GM18868 (cell line): ENCODE measurements at regions not wholly inside any gene's neighbourhood (a gene's known extent, or its start where the extent isn't known, plus 50 kb on each side); places are given as distances from the start of the nearest gene placed in this dataset.

Source experiments
- ATAC-seq: cut with Tn5 transposase; IDR thresholded peaks from one replicate; pipeline ENCODE4 v1.9.1; 2021; ENCODE audit warnings: mild to moderate bottlenecking, moderate library complexity; ENCODE audit not compliant: unreplicated experiment

DNA sequence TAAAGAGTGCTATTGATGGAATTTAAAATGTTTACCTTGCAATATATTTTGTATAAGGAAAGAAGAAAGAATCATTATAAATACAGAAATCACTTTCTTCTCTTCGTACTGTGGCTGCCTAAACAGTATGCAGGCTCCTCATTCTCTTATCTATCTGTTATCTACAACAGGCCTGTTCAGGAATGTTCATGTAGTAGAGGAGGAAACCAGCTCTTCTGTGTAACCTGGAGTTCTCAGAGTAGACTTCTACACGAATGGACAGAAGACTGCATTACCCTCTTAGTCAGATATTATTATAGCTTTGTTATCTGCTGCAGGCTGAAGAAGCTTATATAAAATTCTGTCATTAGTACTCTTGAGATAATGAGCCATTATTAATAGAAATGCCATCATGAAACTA lies 1225.9 kb upstream of the CNTN5 start:
- ATAC-seq = no peak

DNA sequence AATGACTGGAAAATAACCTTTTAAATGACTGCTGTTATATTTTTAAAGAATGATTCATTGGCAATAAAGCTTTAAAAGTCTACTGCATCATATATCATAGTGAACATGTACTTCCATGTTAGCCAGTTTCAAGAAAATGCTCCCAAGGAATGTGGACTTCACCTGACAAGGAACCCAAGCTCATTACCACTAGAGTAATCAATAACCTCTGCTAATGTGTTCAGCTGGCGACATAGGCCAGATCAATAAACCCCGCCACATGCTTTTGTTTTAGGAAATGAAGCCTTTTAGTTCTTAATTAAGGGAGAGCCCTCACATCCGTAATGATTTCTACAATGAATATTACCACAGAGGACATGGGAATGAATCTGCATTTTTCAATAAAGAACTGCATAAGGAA lies 1219.9 kb upstream of the CNTN5 start:
- no peak for ATAC-seq

DNA sequence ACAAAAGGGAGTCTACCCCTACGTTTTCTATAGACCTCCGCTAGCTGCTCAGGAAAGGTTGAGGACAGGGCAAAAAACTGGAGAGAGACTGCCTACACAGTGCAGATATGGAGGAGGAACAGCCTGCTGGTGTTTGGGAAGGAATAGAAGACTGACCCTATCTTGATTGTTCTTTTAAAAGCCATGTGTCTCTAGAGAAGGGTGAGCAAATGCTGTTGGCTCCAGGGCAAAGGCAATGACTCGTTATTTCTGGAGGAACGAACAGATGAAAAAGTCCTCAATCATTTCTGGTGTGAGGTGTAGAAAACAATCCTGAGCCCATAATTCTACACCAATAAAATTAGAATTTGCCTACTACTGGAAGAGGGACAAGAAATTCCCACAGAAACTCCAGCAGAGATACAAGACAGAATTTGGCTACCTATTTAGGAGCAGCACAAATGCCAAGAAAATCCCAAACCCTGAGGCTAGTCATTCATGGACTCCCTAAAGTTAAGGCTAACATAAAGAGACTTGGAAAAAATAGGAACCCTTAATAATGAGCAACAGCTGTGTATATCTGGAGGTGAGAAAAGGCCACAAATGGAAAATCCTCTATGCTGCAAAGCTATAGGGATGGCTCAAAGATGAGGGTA lies 1206.3 kb upstream of the CNTN5 start:
- ATAC-seq = no peak

DNA sequence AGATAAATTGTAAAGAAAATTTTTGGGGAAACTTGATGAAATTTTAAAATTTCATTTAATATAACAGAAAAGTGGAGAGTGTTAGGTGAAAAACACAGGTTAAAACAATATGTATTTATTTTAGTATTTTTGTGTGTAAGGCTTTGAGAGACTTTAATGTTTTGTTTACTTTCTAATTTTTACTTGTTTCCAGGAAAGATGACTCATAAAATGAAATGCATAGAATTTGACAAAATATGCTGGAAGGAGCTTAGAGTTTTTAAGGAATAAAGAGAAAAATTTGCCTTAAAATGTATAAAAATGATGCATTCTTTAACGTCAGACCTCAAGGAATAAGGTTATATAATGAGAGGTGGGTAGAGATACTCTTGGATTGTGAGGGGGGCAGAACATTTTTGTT lies 1205.1 kb upstream of the CNTN5 start:
- ATAC-seq = no peak

DNA sequence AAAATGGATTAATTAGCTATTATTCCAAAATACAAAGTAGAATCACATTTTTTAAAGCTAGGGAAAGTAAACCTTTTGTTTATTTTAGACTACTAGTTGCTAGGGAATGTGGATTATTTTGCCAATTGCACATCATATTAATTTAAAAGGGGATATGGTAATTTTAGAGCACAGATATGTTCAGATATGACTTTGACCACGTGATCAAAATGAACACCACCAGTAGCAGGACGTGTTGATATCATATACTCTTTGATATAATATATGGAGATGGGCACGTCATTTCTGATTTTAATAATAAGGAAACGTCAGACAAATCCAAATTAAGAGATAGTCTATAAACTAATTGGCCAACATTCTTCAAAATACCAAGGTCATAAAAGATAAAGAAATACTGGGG lies 1188.3 kb upstream of the CNTN5 start:
- ATAC-seq = no peak

- ATAC-seq = no peak
These were observed 1187.3 kb upstream of the CNTN5 start for GRCh38 chr11:97833412-97833811.

DNA sequence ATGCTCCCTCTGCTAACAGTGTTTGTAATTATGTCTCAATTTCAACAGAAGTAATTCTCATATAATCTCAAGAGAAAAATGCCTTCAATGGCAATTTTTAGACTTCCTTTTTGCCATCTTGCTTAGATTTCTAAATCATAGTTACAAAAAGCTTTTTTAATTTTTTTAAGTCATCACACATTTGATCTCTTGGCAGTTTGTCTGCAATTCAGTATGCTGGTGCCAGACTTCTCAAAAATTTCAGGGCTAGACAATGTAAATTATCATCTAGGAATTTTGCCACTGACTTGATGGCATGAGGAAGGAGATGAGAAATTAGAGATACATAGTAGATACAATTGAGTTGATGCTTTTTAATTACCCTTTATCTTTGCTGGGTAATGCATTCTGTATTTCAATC lies 1176.7 kb upstream of the CNTN5 start:
- ATAC-seq = no peak

GRCh38 chr11:97847730-97848129 lies 1173.0 kb upstream of the CNTN5 start:
- ATAC-seq = no peak

GRCh38 chr11:97850701-97851100 lies 1170.0 kb upstream of the CNTN5 start:
- no peak for ATAC-seq

GRCh38 chr11:97854357-97854756 lies 1166.4 kb upstream of the CNTN5 start:
- ATAC-seq = no peak

DNA sequence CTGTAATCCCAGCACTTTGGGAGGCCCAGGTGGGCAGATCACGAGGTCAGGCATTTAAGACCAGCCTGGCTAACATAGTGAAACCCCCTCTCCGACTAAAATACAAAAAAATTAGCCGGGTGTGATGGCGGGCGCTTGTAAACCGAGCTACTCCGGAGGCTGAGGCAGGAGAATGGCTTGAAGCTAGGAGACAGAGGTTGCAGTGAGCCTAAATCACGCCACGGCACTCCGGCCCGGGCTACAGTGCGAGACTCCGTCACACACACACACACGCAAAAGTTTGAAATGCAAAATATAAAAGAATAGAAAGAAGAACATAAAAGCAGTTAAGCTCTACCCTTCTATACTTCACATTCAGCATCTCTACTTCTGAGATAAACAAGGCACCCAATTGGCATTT lies 1165.9 kb upstream of the CNTN5 start:
- ATAC-seq = no peak

- no peak for ATAC-seq
These were observed 1164.1 kb upstream of the CNTN5 start for GRCh38 chr11:97856666-97857065.

GRCh38 chr11:97860237-97860636 lies 1160.5 kb upstream of the CNTN5 start:
- no peak for ATAC-seq

DNA sequence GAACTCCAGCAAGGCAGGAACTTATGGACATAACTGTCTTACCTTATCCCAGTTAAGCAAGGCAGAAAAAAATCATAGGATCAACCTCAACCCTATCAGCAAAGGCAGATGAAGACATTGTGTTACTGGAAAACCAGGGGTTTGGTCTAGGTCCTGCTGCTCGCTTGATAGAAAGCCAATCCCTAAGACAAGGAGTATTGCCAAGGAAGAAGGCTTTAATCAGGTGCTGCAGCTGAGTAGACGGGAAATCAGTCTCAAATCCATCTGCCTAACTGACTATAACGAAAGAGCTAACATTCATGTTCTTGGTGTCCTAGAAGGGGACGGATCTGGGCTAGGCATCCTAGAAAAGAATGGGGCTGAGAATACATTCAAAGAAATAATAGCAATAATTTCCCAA lies 1158.7 kb upstream of the CNTN5 start:
- ATAC-seq = no peak

DNA sequence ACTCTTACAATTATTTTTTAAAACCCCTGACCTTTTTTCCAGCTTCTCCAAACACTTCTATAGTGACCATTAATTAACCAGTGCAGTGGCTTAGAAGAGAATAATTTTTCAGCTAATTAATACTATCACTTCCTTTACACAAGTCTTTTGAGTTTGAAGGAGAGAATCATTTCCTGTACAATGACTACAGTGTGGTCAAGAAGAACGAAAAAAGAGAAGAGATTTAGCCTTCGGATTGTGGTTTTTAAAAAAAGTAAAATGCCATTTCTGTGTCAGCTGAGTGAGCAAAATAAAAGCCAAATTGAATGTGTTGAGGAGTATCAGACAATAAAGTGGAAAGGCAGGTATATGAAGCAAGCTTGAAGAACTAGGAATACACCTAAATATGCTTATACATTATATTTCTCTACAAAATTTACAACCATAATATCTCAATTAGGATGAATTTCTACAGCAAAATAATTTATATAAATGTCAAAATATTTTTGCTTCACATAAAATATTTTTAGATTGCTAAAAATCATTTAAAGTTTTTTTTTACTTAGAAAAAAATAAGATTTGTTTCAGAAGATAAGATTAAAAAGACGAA lies 1155.2 kb upstream of the CNTN5 start:
- ATAC-seq = no peak

- ATAC-seq = no peak
These were observed 1148.9 kb upstream of the CNTN5 start for GRCh38 chr11:97871816-97872215.

DNA sequence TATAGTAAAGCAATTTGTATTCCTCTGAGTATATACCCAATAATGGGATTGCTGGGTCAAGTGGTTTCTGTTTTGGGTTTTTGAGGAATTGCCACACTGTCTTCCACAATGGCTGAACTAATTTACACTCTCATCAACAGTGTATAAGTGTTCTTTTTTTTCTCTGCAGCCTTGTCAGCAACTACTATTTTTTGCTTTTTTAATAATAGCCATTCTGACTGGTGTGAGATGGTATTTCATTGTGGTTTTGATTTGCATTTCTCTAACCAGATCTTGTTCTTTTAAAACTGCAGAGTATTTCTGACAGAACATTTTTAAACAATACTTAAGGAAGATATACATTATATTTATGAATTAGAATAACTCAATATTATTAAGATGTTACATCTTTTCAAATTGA lies 1140.5 kb upstream of the CNTN5 start:
- no peak for ATAC-seq

DNA sequence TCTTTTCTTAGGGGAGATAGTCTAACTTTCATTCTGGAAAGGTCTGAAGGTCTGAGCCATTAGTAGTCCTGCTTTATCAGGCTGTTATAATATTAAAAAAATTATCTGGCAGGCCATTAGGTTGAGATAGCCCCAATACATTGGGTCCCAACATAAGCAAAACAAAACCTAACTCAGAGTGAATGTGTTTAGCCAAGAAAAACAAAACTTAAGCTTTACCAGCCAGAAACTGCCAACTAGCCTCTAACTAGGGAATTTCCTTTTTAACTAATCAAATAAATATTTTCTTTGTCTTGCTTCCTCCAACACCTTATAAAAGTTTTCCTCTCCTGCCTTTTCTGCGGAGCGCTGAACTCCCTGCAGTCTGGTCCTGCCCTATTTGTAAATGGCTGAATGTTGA lies 1137.7 kb upstream of the CNTN5 start:
- no peak for ATAC-seq

DNA sequence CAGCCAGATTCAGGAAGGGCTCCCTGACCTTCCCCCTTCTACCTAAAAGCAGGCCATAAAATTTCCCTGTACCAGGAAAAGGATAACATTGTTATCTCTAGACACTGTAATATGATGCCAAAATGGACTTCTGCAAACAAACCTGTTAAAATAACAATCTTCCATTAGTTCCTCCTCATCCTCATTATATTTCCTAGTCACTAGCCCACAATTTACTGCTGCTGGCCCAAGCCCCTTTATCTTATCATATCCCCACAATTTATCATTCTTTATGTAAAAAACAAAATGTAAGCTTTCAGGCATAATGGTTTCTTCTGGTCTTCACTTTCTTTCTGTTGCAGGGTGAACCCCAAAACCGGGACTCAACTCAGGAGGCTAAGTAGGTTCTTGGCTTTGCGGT lies 1132.1 kb upstream of the CNTN5 start:
- no peak for ATAC-seq

GRCh38 chr11:97890466-97890865 lies 1130.3 kb upstream of the CNTN5 start:
- no peak for ATAC-seq

- no peak for ATAC-seq
These were observed 1127.1 kb upstream of the CNTN5 start for GRCh38 chr11:97893612-97894011.

- no peak for ATAC-seq
These were observed 1125.8 kb upstream of the CNTN5 start for GRCh38 chr11:97894978-97895377.

- ATAC-seq = no peak
These were observed 1125.2 kb upstream of the CNTN5 start for GRCh38 chr11:97895572-97895971.
